HCT116 (cell line): ENCODE measurements at regions not wholly inside any gene's neighbourhood (a gene's known extent, or its start where the extent isn't known, plus 50 kb on each side); places are given as distances from the start of the nearest gene placed in this dataset.

Source experiments
- ATAC-seq: fragments of 200-7000 bp; cut with Tn5 transposase; 2 replicates; pipeline ENCODE4 v1.9.1; 2020; ENCODE audit warnings: mild to moderate bottlenecking, moderate library complexity
- BruUV-seq: library from RNA; stranded (reverse); fragments of 400-500 nt; replicated peaks from 2 replicates; lab custom pipeline; 2021; lab: Mats Ljungman, UMichigan
- CTCF ChIA-PET: fragments of 300-600 bp; sonication (Branson Sonifier 250); formaldehyde crosslinking; loops from one replicate; lab custom pipeline; 2021; ENCODE audit warnings: antibody characterized with exemption; lab: Charles Lee
- POLR2A ChIA-PET: fragments of 300-600, 350-600 bp; sonication (Branson Sonifier 250); formaldehyde crosslinking; loops from one replicate; lab custom pipeline; 2021; ENCODE audit warnings: antibody characterized with exemption; lab: Charles Lee
- RAD21 ChIA-PET, 2 experiments: fragments of 300-600 bp; sonication (Branson Sonifier 250); formaldehyde crosslinking; loops; one replicate each; lab custom pipeline; 2023; ENCODE audit warnings: low total read pairs in 2 of 2; ENCODE audit not compliant: uncharacterized antibody in 2 of 2, unreplicated experiment in 2 of 2, low non-redundant PET in 1 of 2; lab: Charles Lee
- DNase-seq: peaks from one replicate; pipeline ENCODE4 v3.0.0-alpha.2; 2010; ENCODE audit warnings: low read depth, low spot score
- H2AFZ ChIP-seq: fragments of 200-600 bp; shearing (Covaris generic), sonication (generic); 2 replicates; pipeline ENCODE4 v1.6.1; 2017; ENCODE audit warnings: low read depth, mixed run types, mixed read lengths, antibody characterized with exemption, low read length; ENCODE audit not compliant: poor library complexity, severe bottlenecking
- H3K27ac ChIP-seq: 2 replicates; pipeline ENCODE4 v1.5.1; 2012; ENCODE audit warnings: low read depth, low read length
- H3K27me3 ChIP-seq: fragments of 200-600 bp; sonication (generic); 2 replicates; pipeline ENCODE4 v1.6.1; 2016; ENCODE audit warnings: mixed run types, low read length, mixed read lengths; ENCODE audit not compliant: insufficient read depth
- H3K36me3 ChIP-seq, 2 experiments: fragments of 200-500 bp in 1 of 2; fragments of 200-600 bp in 1 of 2; sonication (Bioruptor generic) in 1 of 2; sonication (generic) in 1 of 2; 2 replicates each; pipeline versions ENCODE4 v1.5.1 to v1.6.1; 2014 to 2016; ENCODE audit warnings: low read length in 2 of 2, inconsistent platforms in 1 of 2, mixed read lengths in 1 of 2, mixed run types in 1 of 2; ENCODE audit not compliant: insufficient read depth in 2 of 2, control insufficient read depth in 1 of 2
- H3K4me1 ChIP-seq, 2 experiments: fragments of 200-600 bp in 1 of 2; sonication (generic) in 1 of 2; 2 replicates each; pipeline versions ENCODE4 v1.5.1 to v1.6.1; 2012 to 2017; ENCODE audit warnings: low read length in 2 of 2, inconsistent platforms in 1 of 2, mild to moderate bottlenecking in 1 of 2, mixed read lengths in 1 of 2, mixed run types in 1 of 2, moderate library complexity in 1 of 2; ENCODE audit not compliant: insufficient read depth in 2 of 2, control insufficient read depth in 1 of 2
- H3K4me2 ChIP-seq: fragments of 200-600 bp; sonication (generic); 2 replicates; pipeline ENCODE4 v1.6.1; 2017; ENCODE audit warnings: mixed run types, low read length, mixed read lengths
- H3K4me3 ChIP-seq, 2 experiments: fragments of 200-600 bp in 1 of 2; sonication (generic) in 1 of 2; replicated peaks in 1 of 2; 2 replicates each; pipeline ENCODE4 v1.5.1; 2011 to 2016; ENCODE audit warnings: low read length in 2 of 2, control low read depth in 1 of 2, low read depth in 1 of 2, mild to moderate bottlenecking in 1 of 2, mixed read lengths in 1 of 2, mixed run types in 1 of 2
- H3K79me2 ChIP-seq: fragments of 200-600 bp; sonication (generic); 2 replicates; pipeline ENCODE4 v1.6.1; 2017; ENCODE audit warnings: mild to moderate bottlenecking, mixed run types, low read length, moderate library complexity, mixed read lengths; ENCODE audit not compliant: insufficient read depth
- H3K9ac ChIP-seq: fragments of 200-600 bp; sonication (generic); 2 replicates; pipeline ENCODE4 v1.6.1; 2016; ENCODE audit warnings: low read length, mixed read lengths
- H3K9me2 ChIP-seq: fragments of 200-600 bp; sonication (generic), shearing (Covaris generic); 2 replicates; pipeline ENCODE4 v1.6.1; 2017; ENCODE audit warnings: mixed run types, mild to moderate bottlenecking, moderate library complexity; ENCODE audit not compliant: insufficient read depth
- H3K9me3 ChIP-seq, 2 experiments: fragments of 200-500 bp in 1 of 2; fragments of 200-600 bp in 1 of 2; sonication (Bioruptor generic) in 1 of 2; sonication (generic) in 1 of 2; 2 replicates each; pipeline ENCODE4 v1.6.1; 2014 to 2017; ENCODE audit warnings: low read length in 2 of 2, mixed read lengths in 2 of 2, inconsistent platforms in 1 of 2, low read depth in 1 of 2, mild to moderate bottlenecking in 1 of 2, mixed run types in 1 of 2, moderate library complexity in 1 of 2; ENCODE audit not compliant: control insufficient read depth in 1 of 2, insufficient read depth in 1 of 2
- H4K20me1 ChIP-seq: fragments of 200-600 bp; sonication (generic), shearing (Covaris generic); 2 replicates; pipeline ENCODE4 v1.6.1; 2017; ENCODE audit warnings: mixed run types, mild to moderate bottlenecking, moderate library complexity; ENCODE audit not compliant: insufficient read depth
- CEBPB ChIP-seq: IDR thresholded peaks from 2 replicates; pipeline ENCODE4 v1.6.1; 2012; ENCODE audit warnings: low read depth
- EGR1 ChIP-seq: IDR thresholded peaks from 2 replicates; pipeline ENCODE4 v1.6.1; 2012; ENCODE audit warnings: low read depth
- ELF1 ChIP-seq: IDR thresholded peaks from 2 replicates; pipeline ENCODE4 v1.6.1; 2012; ENCODE audit warnings: low read depth, borderline replicate concordance
- EZH2 ChIP-seq: fragments of 200-600 bp; sonication (generic); IDR thresholded peaks from 2 replicates; pipeline ENCODE4 v1.6.1; 2017; ENCODE audit warnings: antibody characterized with exemption, mixed run types
- EZH2phosphoT487 ChIP-seq: fragments of 200-600 bp; IDR thresholded peaks from 2 replicates; pipeline ENCODE4 v1.6.1; 2018; ENCODE audit warnings: antibody characterized with exemption, borderline replicate concordance
- FOSL1 ChIP-seq: IDR thresholded peaks from 2 replicates; pipeline ENCODE4 v1.6.1; 2012; ENCODE audit warnings: low read depth
- JUND ChIP-seq: IDR thresholded peaks from 2 replicates; pipeline ENCODE4 v1.6.1; 2012
- POLR2AphosphoS5 ChIP-seq: IDR thresholded peaks from 2 replicates; pipeline ENCODE4 v1.6.1; 2011; ENCODE audit warnings: mild to moderate bottlenecking, low read depth, low read length, moderate library complexity
- SIN3A ChIP-seq: IDR thresholded peaks from 2 replicates; pipeline ENCODE4 v1.6.1; 2012; ENCODE audit warnings: low read depth
- SRF ChIP-seq: IDR thresholded peaks from 2 replicates; pipeline ENCODE4 v1.6.1; 2012; ENCODE audit warnings: low read depth
- YY1 ChIP-seq: IDR thresholded peaks from 2 replicates; pipeline ENCODE4 v1.6.1; 2011; ENCODE audit warnings: low read length, low read depth, moderate library complexity, mild to moderate bottlenecking; ENCODE audit not compliant: insufficient replicate concordance; ENCODE audit errors: extremely low read depth
- ZFX ChIP-seq: fragments of 450-650 bp; IDR thresholded peaks from 2 replicates; pipeline ENCODE4 v1.6.1; 2017
- intact Hi-C: fragments of 100-400 bp; cut with micrococcal nuclease; formaldehyde crosslinking; loops from 2 replicates; pipeline ENCODE4 v1.10.0; 2022
- TF ChIP-seq, protein P1 (sequence below): IDR thresholded peaks from 2 replicates; pipeline ENCODE4 v1.6.1; 2012; ENCODE audit warnings: low read depth
- TF ChIP-seq, protein P2 (sequence below): IDR thresholded peaks from 2 replicates; pipeline ENCODE4 v1.6.1; 2012
- TF ChIP-seq, protein P3 (sequence below), 3 experiments: fragments of 200-600 bp in 1 of 3; sonication (generic) in 1 of 3; IDR thresholded peaks in 2 of 3; conservative IDR thresholded peaks in 1 of 3; 2 replicates each; pipeline ENCODE4 v1.5.1; 2012 to 2017; ENCODE audit warnings: low read depth in 2 of 3, low read length in 2 of 3, antibody characterized with exemption in 1 of 3, borderline replicate concordance in 1 of 3, control low read depth in 1 of 3, mild to moderate bottlenecking in 1 of 3, mixed read lengths in 1 of 3, mixed run types in 1 of 3, moderate library complexity in 1 of 3; ENCODE audit not compliant: insufficient read depth in 1 of 3
- TF ChIP-seq, protein P4 (sequence below): IDR thresholded peaks from 2 replicates; pipeline ENCODE4 v1.6.1; 2011; ENCODE audit warnings: mild to moderate bottlenecking, low read length, moderate library complexity; ENCODE audit not compliant: insufficient replicate concordance; ENCODE audit errors: extremely low read depth

DNA sequence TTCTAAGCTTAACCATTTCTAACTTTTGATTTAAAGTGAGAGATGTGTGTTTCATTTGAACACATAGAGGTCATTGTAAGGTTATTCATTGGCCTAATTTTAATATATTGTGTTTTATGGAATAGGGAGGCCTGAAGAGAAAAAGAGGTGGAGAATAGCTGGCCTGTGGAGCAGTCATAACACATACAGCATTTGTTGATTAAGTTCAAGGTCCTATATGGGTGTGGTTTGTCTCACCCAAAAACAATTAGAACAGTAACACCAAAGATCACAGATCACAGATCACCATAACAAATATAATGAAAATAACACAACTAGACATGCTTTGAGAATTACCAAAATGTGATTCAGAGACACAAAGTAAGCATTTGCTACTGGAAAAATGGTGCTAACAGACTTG, 252.4 kb upstream of the SPOPL start:
- Histone ChIP-seq H3K9ac (no peak overlapping the region), H3K36me3 (no peaks in the 10 kb centered on the region), H3K9me2 (no peaks in the 10 kb centered on the region; the same call in 1 of the 2 replicates), H3K4me3 (no peak overlapping the region), H4K20me1 (no peaks in the 10 kb centered on the region), H3K79me2 (no peaks in the 10 kb centered on the region), H2AFZ (no peak overlapping the region), H3K9me3 (no peaks in the 10 kb centered on the region), H3K4me2 (no peak overlapping the region), H3K27ac (no peak overlapping the region), H3K27me3 (no peaks in the 10 kb centered on the region), H3K4me1 (peaks cover 0 to 10% of the 10 kb centered on the region in 2 experiments; a peak in 2 of 4 replicates)
- no TSS peak for BruUV-seq
- ATAC-seq (no peak), DNase-seq (no peak)
- ChIA-PET POLR2A (no interaction called here), RAD21 (no interaction called here), CTCF (no interaction called here)
- intact Hi-C loops: no loop called here
- TF ChIP-seq, protein P1, sequence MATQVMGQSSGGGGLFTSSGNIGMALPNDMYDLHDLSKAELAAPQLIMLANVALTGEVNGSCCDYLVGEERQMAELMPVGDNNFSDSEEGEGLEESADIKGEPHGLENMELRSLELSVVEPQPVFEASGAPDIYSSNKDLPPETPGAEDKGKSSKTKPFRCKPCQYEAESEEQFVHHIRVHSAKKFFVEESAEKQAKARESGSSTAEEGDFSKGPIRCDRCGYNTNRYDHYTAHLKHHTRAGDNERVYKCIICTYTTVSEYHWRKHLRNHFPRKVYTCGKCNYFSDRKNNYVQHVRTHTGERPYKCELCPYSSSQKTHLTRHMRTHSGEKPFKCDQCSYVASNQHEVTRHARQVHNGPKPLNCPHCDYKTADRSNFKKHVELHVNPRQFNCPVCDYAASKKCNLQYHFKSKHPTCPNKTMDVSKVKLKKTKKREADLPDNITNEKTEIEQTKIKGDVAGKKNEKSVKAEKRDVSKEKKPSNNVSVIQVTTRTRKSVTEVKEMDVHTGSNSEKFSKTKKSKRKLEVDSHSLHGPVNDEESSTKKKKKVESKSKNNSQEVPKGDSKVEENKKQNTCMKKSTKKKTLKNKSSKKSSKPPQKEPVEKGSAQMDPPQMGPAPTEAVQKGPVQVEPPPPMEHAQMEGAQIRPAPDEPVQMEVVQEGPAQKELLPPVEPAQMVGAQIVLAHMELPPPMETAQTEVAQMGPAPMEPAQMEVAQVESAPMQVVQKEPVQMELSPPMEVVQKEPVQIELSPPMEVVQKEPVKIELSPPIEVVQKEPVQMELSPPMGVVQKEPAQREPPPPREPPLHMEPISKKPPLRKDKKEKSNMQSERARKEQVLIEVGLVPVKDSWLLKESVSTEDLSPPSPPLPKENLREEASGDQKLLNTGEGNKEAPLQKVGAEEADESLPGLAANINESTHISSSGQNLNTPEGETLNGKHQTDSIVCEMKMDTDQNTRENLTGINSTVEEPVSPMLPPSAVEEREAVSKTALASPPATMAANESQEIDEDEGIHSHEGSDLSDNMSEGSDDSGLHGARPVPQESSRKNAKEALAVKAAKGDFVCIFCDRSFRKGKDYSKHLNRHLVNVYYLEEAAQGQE: no peak
- no peak for TF ChIP-seq POLR2AphosphoS5
- TF ChIP-seq, protein P2, sequence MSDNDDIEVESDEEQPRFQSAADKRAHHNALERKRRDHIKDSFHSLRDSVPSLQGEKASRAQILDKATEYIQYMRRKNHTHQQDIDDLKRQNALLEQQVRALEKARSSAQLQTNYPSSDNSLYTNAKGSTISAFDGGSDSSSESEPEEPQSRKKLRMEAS: no peak
- no peak for TF ChIP-seq CEBPB
- TF ChIP-seq ELF1: no peak
- TF ChIP-seq SRF: no peak
- TF ChIP-seq, protein P3, sequence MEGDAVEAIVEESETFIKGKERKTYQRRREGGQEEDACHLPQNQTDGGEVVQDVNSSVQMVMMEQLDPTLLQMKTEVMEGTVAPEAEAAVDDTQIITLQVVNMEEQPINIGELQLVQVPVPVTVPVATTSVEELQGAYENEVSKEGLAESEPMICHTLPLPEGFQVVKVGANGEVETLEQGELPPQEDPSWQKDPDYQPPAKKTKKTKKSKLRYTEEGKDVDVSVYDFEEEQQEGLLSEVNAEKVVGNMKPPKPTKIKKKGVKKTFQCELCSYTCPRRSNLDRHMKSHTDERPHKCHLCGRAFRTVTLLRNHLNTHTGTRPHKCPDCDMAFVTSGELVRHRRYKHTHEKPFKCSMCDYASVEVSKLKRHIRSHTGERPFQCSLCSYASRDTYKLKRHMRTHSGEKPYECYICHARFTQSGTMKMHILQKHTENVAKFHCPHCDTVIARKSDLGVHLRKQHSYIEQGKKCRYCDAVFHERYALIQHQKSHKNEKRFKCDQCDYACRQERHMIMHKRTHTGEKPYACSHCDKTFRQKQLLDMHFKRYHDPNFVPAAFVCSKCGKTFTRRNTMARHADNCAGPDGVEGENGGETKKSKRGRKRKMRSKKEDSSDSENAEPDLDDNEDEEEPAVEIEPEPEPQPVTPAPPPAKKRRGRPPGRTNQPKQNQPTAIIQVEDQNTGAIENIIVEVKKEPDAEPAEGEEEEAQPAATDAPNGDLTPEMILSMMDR (IDR thresholded peaks at IDR 0.05 in 2 of 3, conservative IDR thresholded peaks at IDR 0.05 in 1 of 3; ENCODE audit: borderline replicate concordance in 1 of 3, insufficient read depth in 1 of 3, low read depth in 2 of 3, low read length in 2 of 3): no peak
- no peak for TF ChIP-seq FOSL1
- TF ChIP-seq EZH2phosphoT487: no peak
- TF ChIP-seq EZH2: no peak
- TF ChIP-seq YY1: no peak
- TF ChIP-seq SIN3A: no peak
- no peak for TF ChIP-seq ZFX
- no peak for TF ChIP-seq EGR1
- no peak for TF ChIP-seq JUND
- TF ChIP-seq, protein P4, sequence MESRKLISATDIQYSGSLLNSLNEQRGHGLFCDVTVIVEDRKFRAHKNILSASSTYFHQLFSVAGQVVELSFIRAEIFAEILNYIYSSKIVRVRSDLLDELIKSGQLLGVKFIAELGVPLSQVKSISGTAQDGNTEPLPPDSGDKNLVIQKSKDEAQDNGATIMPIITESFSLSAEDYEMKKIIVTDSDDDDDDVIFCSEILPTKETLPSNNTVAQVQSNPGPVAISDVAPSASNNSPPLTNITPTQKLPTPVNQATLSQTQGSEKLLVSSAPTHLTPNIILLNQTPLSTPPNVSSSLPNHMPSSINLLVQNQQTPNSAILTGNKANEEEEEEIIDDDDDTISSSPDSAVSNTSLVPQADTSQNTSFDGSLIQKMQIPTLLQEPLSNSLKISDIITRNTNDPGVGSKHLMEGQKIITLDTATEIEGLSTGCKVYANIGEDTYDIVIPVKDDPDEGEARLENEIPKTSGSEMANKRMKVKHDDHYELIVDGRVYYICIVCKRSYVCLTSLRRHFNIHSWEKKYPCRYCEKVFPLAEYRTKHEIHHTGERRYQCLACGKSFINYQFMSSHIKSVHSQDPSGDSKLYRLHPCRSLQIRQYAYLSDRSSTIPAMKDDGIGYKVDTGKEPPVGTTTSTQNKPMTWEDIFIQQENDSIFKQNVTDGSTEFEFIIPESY: no peak
